G401.6 (cell line): ENCODE measurements at regions not wholly inside any gene's neighbourhood (a gene's known extent, or its start where the extent isn't known, plus 50 kb on each side); places are given as distances from the start of the nearest gene placed in this dataset.

Experiments
- FAIRE-seq: peaks from 2 replicates; lab custom pipeline; 2012; peaks lifted over from hg19 to GRCh38; lab: Jason Lieb, UNC

DNA sequence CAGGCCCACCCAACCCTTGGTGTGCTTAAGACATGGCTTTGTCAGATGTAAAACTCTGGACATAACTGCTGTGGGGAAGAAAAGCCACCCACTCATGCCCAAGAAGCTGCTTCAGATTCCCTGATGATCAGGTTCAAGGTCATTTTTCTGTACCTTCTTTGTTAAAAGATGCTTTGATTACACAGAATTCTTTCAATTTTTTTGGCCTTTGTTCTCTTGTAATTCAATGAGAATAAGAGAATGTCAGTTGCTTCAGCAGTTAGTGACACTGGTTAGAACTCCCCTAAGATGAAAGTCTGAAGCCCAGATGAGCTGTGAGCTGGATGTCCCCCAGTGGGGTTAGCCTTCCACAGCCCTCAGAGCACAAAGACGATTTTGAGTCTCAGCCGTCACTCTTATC is 152.7 kb downstream of the CHRM3 start:
- FAIRE-seq: no peak

DNA sequence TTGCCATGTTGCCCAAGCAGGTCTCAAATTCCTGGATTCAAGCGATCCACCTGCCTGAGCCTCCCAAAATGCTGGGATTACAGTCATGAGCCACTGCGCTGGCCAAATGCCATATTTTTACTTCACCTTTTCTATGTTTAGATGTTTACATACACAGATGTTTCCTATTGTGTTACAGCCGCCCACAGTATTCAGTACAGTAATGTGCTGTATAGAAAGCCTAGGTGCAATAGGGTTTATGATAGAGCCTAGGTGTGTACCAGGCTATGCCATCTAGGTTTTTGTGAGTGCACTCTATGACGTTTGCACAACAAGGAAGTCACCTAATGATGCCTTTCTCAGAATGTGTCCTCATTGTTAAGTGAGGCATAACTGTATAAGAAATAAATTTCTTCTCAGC is 153.4 kb downstream of the CHRM3 start:
- no peak for FAIRE-seq

DNA sequence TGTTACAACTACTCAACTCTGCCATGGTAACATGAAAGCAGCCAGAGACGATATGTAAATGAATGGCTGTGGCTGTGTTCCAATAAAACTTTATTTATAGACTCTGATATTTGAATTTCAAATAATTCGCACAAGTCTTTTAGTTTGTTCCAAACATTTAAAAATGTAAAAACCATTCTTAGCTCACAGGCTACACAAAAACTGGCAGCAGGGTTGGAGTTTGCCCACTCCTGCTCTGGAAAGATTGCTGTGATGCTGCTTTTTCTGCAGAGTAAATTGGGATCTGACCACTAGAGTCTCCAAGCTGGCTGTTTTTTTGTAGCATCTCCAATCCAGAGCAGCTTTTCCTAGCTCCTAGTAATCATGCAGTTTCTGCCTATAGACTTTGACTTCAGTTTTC is 157.5 kb downstream of the CHRM3 start:
- FAIRE-seq: no peak

DNA sequence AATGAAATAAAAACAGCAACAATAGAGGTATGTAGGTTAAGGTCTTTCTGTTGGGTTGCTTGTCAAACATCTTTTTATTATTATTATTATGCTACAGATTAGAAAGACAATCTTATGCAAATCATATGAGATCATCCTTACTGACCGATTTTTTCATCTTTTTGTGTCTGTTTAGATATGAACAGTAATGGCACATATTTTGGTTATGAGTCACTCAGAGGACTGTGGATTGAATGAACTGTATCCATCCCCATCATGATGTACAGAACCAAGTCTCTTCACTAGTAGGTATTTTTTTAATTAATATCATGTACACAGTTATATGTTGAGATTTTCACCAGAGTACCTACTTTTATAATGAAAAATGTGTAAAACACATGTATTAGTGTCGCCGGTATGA is 159.1 kb downstream of the CHRM3 start:
- FAIRE-seq: no peak

DNA sequence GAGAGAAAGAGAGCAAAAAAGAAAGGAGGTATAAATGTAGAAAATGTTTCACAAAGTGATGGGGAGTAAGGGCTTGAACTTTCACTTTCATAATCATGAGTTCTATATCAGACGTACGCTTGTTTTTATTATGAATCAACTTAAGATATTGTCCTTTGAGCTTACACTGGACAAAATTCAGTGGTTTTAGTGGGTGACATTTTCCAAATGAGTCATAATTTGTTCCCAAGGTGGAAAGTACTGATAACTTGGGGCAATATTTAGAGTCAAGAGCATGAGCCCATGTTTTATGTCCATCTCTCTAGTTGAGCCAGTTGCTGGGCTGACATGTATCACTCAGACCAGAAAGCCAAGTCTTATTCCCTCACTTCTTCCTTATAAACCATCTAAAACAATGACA is 161.6 kb downstream of the CHRM3 start:
- no peak for FAIRE-seq

DNA sequence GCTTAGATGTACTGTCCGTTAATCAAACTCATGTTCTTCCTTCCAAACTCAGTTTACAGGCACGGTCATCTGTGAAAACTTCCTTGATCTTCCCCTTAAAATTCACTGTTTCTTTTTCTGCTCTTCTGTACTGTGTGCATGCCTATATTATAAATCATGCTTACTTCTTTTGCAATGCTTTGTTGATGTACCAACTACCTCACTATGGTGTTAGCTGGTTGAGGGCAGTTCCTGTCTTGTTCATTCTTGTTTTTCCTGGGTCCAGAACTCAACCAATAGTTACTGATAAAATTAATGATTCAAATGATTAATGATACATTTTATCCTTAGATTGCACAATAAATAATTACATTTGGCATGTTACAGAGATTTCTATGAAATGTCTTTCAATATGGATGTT is 163.8 kb downstream of the CHRM3 start:
- FAIRE-seq: no peak

DNA sequence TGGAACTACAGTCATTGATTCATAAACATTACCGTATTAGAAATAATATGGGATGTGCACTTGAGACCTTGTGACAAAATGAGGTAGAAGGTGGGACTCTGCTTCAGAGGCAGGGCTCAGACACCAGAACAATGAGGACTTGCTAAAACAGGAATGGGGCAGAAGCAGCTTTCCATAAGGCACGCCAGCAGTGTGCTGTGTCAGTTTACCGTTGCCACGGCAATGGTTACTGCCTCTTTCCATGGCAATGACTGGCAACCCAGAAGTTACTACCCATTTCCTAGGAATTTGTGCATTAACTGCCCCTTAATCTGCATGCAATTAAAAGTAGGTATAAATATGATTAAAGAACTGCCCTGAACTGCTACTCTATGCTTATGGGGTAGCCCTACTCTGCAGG is 169.0 kb downstream of the CHRM3 start:
- no peak for FAIRE-seq

DNA sequence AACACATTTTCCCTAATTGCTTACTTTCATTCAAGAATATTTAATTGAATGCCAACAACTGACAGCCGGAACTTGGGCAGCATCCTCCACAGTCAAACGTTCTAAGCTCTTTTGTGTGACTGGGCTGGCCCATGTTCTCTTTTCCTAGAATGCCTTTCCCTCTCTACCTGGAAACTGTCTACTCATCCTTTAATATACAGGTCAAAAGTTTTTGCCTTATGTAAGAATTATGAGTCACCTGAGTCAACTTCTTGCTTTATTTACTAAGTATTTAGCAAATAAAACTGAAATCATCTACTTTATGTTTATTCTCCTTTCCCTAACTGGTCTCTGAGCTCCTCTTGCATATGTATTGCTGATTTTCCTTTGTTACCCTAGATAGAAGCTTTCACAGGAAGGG is 172.2 kb downstream of the CHRM3 start:
- FAIRE-seq: no peak

DNA sequence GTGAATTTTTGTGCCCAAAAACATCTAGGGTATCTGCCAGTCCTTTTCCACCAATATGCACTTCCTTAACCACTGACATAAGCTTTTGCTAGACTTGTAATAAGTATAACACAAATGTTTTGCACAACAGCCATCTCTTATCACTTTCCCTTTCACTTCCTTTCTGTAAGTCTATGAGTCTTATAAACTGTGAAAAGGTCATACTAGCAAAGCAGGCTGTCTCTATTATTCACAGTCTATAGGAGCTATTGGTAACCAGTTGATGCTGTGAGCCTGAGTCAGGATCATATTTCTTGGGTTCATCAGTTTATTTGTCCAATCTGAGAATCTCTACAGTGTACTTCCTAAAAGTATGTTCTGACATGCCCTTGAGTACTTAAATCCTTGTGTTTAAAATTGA is 172.6 kb downstream of the CHRM3 start:
- no peak for FAIRE-seq

DNA sequence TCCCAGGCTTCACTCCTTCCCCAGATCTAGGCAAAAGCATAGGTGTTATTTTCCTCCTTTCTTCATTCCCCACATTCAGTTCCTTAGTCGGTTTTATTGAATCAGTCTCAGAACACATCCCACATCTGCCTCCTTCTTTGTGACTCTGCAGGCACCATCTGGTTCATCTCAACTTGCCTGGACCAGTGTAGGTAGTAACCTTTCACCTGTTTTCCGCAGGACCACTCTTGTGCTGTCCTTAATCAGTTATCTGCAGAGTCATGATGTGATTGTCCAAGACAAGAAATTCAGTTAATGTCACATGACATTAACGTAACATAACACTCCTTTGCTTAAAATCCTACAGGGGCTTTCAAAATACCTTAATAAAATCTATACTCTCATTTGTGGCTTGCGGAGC is 174.6 kb downstream of the CHRM3 start:
- FAIRE-seq: no peak

DNA sequence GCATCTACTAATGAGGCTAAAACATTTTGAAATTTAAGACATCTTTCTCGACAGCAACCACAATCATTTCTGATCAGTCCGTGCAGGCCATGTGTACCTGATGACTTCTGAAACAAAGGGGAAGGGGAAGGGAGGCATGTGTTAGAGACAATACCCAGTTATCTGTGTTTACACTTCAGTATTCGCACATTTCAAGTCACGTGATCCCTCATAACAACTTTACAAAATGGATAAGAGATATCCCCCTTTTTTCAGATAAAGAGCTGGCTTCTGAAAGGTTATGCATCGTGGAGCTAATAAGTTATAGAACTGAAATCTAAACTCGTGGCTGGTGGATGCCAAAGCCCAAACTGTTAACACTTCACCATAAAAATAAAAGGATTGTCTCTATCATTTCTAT is 175.7 kb downstream of the CHRM3 start:
- no peak for FAIRE-seq

DNA sequence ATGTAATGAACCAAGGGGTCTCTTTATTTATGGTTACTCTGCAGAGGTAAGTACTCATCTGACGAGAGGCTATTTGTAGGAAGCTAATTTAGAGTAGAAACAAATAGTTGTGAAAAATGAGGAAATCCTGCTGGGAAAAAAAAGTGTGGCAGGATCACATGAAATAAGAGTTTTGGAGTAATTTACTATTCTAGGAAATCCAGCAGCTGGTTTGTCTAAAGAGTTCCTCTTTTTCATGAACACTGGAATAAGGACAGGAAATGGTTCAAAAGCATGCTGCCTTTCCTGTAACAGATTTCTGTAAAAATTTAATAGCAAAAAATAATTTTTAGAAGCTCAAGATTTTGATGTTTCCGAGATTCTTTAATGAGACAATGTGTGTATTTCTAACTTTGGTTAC is 177.3 kb downstream of the CHRM3 start:
- FAIRE-seq: no peak

DNA sequence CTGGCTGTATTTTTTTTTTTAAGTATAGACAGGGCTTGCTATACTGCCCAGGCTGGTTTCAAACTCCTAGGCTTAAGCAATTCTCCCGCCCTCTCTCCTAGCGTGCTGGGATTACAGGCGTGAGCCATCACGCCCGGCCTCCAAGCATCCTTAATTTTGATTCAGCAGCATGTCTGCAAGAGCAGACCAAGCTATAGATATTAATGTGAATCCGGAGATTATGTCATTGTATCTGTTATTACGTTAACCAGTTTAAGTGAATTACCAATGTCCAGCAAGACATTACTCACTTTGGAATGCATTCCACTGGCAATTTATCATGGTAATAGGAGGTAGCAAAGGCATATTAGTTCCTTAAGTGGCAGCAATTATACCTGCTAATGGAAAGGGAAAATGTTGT is 179.7 kb downstream of the CHRM3 start:
- FAIRE-seq: no peak

DNA sequence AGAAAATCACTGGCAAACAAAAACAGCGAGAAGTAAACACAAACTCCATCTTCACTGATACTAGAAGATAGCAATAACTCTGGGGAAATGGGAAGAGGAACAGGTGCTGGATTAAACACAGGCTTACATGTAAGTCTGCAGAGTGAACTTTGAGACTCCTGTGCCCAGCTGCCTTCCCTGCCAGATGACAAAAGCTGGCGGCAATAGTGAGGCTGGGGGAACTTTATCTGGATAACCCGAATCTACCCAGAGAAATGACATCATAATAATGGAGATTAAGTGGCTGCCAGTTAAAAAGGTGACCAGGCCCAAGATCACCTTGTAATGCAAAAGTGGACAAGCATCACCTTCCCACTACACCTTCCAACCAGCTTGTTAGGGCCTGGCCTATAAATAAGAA is 184.5 kb downstream of the CHRM3 start:
- FAIRE-seq: no peak

DNA sequence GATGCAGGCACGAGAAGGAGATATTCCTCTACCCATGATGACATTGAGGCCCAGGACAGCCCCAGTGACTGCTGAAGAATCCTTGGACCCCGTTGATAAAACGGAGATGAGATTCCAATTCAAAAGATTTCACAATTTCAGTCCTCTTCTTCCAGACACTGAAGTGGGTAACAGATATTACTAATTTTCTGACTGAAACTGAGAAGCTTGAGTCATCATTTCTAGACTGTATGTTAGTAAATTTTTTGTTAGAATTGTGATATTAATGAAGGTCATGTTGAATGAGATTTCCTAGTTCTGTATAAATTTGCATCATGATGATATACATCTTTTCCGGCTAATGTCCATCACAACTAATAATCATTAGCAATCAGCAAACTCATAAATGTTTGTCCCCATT is 185.8 kb downstream of the CHRM3 start:
- FAIRE-seq: no peak

DNA sequence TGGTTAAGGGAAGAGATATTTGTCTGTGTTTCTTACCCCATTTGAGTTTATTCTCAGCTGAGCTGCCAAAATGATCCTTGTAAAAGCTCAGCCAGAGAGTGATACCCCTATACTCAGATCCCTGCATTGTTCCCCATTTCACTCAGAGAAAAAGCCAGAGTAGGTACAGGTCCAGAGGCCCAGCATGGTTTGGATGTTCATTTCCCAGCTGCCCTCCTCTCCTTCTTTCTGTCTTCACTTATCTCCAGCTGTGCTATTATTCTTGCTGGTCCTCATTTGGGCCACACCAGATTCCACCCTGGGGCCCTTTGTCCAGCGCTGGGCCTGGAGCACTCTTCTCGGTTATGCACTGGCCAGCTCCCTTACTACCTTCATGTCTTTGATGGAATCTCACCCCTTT is 187.7 kb downstream of the CHRM3 start:
- FAIRE-seq: no peak

DNA sequence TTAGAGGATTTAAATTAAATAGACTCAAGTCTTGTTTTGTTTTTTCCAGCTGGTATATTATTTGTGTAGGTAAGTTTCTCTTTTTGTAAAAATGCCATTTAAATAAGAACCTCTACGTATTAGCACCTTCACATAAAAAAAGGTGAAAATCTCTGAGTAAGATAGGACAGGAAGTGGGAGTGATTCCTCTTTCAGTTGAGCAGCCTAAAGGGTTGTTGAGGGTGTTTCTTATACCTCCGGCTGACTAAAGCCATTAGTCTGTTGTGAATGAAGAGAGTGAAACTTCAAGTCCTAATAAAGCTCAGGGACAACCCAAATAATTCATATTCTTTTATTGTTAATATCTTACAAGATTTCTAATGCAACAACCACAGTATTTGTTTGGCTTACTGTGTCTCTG is 188.7 kb downstream of the CHRM3 start:
- no peak for FAIRE-seq

DNA sequence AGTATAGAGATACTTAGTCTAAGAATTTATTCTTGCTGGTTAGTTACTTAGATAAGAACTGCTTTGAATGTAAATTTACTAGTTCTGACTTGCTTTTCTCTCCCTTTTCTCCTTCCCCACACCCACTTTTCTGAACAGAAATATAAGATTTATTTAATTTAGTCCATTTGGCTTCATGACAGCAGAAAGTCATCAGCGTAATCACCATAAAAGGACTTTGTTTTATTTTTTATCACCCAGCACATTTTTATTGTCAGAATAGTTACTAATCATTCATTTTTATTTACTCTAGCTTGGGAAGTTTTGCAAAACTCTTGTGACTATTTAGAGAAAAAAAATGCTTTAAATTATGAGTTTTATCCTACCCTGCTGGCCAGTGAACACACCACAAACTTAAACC is 197.2 kb downstream of the CHRM3 start:
- FAIRE-seq: no peak

DNA sequence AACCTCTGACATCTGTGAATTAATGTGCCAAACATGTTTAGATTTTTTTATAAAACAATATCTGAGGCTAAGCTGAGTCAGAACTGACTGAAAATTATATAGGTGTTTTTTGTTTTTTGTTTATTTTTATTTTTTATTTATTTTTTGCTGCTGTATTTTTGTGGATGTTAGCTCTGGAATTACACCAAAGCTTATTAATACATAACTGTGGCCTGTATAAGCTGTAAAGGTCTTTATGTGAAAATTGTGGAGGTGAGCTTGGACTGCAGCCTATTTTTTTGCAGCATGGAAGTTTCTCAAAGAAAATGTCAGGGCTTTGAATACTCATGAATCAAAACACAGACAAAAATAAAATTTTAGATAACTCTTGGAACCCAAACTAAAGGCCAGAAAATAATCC is 199.8 kb downstream of the CHRM3 start:
- FAIRE-seq: no peak

DNA sequence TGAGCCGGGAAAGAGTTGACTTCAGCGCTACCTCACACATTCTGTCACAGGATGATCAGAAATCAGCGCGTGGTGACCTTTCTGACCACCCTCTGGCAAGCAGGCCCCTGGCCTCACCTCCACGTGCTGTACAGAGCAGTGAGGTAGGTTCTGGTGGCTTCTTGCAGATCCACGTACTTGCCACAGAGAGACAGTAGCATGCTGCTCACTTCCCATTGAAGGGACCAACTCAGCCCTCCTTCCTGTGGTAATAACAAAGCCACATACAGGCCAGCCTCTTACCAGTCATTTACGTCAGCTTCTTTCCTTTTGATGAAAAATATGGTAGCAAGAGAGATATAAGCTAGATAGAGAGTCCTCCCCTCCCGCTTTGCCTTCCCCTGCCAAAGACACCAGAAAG is 200.7 kb downstream of the CHRM3 start:
- FAIRE-seq: no peak

DNA sequence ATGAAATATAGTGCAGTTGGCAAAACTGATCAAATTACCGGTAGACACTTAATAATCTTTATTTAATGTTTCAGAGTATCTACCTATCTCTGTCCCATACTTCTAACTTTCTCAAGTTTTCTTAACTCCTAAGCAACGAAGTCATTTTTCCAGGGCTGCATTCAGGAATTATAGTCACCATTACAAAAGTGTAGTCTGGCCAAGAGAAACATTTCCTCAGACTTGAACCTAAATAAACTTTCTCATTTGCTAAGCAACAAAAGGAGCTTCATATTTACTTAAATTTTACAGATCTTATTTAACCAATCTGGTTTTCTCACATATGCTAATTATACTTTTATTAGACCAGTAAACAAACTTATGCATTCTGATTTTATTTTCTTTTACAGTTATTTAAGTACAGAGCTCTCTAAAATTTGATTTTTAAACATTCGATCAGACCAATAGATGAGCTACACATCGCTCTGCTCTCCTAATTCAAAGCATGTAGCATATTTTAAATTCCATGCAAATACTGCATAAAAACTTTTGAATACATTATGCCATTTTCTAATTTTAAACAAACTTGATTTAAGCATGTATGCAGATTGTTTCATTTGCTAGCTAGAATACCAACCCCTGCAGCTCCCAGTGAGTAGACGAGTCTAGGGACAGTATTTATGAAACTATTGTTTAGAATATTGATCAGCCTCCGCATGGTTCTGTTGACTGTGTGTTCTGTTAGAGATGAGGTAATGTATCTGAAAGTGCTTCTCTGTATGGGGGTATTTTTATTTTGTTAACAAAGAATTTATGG is 201.4 kb downstream of the CHRM3 start:
- no peak for FAIRE-seq

DNA sequence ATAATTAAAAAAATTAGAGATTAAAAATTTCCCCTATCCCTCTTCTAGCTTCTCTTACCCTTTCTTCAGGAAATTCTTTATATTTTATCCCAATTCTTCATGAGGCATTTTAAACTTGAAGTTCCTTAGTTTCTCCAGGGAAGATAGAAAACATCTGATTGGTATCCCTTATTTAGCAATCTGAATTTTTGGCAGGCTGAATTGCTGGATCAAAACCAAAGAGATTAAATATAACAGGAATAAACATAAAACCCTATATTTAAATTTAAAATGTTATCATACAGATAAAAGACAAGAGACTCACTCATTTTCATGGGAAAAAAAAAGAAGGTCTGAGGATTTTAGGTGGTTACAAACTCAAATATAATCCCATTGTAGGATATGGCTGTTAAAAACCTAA is 204.2 kb downstream of the CHRM3 start:
- FAIRE-seq: no peak

DNA sequence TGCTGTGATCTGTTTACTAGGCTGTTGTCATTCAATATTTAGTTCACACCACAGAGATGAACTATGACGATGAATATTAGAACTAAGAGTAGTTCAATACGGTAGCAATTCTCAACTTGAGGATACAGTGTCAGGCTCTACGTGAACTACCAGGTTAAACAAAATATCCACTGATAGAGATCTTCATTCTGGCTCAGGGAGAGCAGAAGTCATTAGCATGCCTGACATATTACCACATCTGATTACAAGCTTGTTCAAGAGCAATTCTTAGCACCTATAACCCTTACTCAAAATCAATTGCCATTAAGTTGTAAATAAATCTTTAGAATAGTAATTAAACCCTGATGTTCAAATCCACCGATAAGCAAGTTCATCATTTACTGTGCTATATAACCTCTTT is 207.2 kb downstream of the CHRM3 start:
- no peak for FAIRE-seq

DNA sequence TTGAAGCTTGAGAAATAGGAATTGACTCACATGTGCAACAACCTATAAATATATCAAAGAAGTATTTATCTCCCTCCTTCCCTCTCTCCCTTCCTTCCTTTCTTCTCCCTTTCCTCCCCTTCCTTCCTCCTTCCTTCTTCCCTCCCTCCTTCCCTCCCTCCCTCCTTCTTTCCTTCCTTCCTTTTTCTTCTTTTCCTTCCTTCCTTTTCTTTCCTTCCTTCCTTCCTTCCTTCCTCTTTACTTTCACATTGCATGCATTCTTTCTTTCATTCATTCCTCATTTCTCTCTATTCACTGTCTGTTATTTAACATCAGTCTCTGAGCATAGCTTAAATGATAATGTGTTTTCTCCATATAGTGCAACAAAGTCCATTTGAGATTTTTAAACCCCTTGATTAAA is 214.2 kb downstream of the CHRM3 start:
- no peak for FAIRE-seq

DNA sequence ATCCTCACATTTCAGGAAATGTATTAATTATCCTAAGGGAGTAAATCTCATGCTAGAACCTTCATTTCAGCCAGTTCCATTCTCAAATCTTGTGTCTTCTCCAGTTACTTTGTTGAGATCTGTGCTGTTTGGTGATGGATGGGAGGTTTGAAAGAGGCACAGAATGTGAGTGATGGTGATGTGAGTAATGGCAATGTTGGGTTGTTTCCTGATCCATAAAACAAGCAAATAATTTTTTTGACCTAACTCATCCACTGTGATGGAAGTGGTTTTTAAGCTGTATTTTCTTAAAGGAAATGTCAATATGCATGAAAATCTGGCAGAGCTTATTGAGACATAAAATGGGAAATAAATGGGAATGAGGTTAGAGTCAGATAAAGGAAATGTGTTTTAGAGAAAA is 214.7 kb downstream of the CHRM3 start:
- FAIRE-seq: no peak
